Superior temporal gyrus (tissue), 1 donor: ENCODE measurements at regions not wholly inside any gene's neighbourhood (a gene's known extent, or its start where the extent isn't known, plus 50 kb on each side); places are given as distances from the start of the nearest gene placed in this dataset.
"Not testable (repeated sequence)": the region's sequence is repeated elsewhere in the genome, so short reads cannot be mapped to it uniquely, and the experiment has no call there.

ENCODE experiments used
- DNase-seq: peaks from one replicate; pipeline ENCODE4 v3.0.0-alpha.2; 2016; ENCODE audit errors: extremely low spot score

DNA sequence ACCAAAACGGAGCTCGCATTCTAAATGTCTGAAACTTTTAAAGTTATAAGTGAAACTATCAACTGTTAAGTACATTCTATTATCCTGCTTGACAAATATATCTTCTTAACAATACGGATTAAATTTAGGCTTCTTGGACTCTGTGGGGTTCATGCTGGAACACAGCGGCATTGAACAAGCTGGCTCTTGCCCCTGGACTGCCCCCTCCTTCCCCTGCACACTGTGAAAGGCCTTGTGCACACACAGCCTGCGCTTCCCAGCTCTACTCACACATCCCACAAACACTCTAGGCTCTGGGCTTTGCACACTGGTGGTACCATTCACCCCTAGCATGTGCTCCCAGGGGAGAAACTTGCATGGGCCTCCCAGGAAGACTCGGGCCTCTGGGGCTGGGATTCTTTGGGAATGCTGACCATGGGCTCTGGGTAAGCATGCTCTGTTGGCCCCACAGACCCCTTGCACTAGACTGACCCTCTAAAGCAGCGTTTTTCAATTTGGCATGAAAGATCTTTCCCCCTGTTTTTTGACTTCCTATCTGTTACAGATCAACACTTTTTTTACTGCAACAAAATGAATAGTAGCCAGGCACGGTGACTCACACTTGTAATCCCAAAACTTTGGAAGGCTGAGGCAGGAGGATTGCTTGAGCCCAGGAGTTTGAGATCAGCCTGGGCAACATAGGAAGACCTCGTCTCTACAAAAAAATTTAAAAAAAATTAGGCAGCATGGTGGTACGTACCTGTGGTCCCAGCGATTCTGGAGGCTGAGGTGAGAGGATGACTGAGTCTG, 96.2 kb upstream of the CPM start:
- no peak for DNase-seq

DNA sequence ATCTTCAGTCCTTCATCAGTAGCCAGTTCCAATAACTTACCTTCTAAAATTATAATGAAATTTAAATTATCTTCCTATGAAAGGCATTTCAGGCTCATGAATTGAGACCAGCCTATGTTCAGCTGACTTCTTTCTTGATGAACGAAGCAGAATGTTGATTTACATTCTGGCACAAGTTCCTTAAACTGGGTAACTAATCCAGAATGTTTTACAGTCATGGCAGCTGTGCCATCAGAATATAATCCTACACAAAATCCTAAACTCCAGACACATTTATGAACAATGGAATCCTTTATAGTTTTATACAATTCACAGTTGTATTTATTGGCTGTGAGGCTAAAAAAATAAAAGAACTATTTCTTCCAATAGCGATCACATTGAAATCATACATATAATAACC, 97.3 kb upstream of the CPM start:
- DNase-seq = no peak

DNA sequence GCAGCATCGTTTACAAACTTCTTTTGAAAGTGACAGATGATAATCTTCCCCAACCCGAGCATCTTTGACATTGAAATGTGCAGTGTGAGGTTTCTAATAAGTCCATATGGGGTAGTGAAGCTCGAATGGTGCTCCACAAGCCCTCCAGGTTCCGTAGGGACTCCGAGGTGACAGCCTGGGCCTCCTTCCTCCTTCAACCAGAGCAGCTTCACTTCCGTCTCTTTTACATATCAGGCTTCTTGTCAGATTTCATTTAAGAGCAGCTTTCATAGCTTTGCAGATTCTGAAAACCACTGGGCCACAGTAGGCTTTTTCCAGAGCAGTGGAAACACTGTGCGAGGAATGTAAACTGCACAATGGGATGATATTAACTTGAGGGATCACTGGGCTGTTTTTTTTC, 103.6 kb upstream of the CPM start:
- no peak for DNase-seq

DNA sequence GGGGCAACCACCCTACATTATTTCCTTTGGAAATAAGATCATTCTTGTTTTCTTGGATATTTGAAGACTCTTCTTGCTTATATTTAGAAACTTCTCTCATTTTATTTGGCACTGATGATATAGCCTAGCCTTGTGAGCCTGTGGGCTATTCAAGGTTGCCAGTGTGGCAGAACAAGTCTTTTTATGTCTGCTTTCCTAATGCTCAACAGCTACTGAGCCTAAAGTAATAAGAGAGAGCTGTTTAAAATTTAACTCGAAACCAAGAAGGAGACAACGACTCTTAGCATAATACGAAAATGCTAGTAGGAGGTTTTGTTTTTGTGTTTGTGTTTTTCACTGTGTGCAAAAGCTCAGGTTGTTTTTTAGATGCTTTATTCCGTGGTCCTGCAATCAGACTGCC, 104.0 kb upstream of the CPM start:
- DNase-seq = no peak

DNA sequence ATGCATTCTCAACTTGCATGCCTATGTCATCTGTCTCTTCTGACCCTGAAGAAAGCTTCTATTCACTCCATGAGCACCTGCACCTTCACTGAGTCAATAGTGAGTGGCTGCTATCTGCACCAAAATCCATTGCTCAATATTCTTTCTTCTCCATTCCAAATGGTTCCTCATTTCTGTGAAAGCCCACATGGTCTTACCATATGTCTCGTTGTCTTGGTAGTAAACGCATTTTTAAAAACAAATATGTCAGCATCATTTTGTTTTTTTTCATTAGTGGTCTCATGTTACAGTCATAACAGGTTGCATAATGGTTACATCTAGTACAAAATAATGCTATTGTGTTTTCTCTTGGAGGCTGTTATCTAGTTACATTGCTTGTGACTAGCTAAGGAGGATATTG, 106.9 kb upstream of the CPM start:
- no peak for DNase-seq

DNA sequence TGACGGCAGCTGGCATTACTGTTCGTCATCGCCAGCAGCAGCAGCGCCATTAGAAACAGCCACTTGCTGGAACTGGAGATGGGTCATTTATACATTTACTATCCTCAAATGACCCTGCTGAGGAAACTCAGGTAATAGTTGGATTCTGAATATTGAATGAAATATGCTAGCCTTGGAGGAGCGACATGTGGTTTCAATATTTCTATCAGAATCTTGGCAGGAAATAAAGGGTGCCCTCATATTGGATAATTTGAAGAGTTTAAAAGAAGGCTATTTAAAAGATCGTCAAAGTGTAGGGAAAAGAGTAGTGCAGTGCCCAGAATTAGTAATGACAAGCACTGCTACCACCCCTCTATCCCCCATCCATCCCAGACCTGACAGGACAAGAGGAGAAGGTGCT, 109.6 kb upstream of the CPM start:
- no peak for DNase-seq

DNA sequence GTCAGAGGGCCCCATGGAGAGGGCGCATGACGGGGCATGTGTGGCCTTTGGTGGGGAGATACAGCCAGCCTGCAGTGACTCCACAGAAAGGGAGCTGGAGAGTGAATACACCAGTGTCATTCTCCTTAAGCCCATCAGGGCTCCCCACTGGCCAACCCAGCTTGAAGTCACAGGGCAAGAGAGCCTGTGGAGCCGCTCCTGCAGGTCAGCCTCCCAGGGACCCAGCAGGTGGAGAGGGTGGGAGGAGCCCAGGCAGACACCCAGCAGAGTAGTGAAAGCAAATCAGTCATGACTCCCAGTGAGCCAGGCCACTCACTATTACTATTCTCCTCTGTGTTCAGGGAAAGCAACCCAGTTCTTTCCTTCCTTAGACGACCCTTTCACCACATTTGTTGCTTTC, 110.0 kb upstream of the CPM start:
- DNase-seq = no peak

DNA sequence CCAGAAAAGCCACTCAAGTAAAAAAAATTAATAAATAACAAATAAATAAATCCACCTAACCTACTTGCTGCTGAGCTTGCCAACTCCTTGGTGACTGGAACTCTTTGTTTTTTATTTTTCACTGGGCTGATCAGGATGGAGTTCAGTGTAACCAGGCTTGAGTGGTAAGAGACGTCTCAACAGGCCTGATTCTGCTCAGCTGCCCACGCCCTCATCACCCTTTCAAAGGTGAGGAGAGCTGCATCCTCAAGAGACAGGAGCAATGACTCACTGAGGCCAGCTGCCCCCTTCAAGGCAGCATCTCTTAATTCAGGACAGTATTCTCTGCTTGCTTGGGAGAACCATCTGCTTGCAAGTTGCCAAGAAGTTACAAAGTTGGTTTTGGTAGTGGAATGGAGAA, 111.9 kb upstream of the CPM start:
- DNase-seq = no peak

DNA sequence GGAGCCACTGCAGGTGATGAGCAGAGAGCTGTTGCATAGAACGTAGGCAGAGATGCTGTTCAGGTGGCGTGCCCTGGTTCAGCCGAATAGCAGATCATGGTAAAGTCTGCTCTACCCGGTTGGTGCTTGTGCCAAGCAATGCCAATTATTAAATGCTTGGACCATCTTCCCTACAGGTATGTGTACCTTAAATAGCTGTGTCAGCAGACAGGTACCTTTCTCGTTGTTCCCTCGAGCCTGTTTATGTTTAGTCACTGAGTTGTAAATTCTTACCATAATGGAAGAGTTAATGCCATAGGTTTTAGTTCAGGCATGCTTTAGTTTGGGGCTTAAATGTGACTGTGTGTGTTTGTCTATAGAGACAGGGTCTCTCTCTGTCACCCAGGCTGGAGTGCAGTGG, 112.5 kb upstream of the CPM start:
- no peak for DNase-seq

DNA sequence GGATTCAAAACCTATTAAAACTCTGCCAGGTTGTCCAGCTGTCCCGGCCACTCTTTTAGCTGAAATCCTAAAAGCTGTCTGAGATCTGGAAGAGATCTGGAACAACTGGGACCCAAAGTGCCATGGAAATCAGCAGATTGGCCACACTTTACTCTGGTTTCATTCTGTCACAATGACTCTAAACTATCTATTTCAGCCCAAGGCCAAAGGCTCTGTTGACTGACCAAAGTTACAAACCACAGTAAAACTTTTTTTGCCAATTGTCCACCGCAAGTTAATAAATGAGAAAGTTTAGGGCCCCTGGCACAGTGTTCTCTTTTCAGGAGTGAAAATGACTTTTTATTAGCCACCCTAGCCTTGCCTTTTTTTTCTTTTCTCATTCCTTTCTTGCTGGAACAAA, 113.4 kb upstream of the CPM start:
- no peak for DNase-seq

DNA sequence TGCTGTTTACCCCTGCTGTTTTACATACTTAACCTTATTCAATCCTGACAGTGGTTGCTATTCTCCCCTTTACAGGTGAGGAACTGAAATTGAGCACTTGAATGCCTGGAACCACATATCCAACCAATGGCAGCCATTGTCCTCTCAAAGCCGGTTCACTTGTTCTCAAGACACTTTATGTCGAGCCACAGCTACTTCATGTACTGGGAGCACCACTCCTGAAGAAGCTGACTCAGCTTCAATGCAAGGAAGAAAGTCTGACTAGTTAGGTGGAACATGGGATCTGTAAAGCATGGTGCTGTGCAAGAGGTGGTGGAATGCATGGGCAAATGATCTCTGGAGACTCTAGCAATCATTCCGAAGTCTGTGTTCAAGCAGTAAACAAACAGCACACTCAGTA, 113.9 kb upstream of the CPM start:
- no peak for DNase-seq

DNA sequence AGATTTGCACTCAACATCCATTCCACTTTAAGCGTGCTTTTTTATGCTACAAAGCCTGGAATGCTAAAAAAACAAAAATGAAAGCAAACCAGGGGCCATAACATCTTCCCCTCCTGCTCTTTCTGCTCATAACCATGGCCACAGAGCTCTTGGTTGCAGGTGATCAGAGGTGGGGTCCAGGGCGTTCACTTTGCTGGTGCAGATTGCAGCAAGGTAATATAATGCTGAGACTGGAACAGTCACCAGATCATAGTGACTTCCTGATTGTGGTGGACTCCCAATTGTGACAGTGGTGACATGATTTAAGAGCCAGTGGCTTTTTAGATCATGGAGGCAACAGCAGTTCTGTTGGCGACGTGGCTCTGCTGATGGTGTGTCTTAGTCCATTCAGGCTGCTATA, 115.0 kb upstream of the CPM start:
- DNase-seq = no peak

DNA sequence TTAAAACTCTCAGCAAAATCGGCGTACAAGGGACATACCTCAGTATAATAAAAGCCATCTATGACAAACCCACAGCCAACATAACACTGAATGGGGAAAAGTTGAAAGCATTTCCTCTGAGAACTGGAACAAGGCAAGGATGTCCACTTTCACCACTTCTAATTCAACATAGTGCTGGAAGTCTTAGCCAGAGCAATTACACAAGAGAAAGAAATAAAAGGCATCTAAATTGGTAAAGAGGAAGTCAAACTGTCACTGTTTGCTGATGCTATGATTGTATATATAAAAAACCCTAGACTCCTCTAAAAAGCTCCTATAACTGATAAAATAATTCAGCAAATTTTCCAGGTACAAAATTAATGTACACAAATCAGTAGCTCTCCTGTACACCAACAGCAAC, 116.9 kb upstream of the CPM start:
- not testable (repeated sequence) for DNase-seq

DNA sequence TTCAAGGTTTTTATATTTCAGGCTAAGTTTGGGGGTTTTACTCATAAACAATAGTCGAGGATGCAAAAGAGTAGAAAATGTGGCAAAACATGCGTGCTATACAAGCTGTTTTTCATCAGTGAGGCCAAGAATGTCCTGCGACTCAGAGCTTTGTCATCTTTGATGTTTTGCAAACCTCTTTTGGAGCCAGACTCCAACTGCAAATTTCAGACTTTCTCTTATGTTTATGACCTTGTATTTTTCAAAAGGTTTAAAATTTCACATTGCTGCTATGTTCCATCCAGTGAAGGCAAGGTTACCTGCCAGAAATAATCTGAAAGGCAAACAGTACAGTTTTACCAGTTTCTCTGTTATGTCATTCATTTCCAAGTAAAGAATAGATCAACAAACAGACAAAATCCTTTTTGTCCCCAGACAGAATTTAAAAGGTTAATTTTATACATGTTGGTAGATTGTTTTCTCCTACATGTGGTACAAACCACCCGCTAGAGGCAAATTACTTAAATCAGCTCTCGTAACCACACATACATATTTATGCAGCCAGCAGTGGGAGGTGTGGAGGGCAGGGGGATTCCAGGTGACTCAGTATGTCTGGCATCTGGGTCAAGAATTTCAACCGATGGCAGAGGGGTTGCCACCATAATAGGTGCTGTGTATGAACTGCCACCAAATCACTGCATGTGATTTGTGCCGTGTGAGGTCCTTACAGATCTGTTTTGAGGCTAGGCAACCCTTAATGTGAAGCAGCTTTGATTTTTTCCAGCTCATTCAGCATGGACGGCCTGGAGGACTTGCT, 119.8 kb upstream of the CPM start:
- no peak for DNase-seq

DNA sequence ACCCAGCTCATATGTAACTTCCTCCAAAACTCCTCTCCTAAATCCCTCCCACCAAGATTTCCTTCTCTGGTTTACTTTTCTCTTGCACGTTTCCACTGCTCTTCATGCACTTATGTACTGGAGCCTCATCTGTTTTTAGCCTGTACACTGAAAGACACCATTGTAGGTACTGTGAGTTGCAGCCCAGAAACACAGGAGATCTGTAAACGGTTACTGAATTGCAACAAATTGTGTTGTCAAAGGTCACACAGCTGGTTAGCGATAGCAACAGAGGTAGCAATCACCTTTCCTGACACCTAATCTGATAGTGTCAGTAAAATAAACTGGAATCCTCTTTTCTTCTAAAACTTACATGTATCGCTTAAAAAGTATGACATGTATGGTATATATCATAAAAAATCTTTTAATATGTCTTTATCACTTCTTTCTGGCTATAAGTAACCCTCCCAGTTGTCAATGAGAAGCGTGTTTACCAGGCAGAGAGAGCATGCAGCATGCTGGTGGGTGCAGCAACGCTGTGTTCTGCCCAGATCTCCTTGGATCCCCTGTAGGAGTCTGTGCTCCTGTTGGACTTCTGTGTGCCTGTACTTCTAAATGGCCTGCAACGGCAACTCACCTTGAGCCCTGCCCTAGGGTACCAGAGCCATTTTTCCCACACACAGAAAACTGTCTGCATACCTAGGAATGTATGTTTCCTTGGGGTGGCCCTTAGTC, 121.5 kb upstream of the CPM start:
- DNase-seq = no peak

DNA sequence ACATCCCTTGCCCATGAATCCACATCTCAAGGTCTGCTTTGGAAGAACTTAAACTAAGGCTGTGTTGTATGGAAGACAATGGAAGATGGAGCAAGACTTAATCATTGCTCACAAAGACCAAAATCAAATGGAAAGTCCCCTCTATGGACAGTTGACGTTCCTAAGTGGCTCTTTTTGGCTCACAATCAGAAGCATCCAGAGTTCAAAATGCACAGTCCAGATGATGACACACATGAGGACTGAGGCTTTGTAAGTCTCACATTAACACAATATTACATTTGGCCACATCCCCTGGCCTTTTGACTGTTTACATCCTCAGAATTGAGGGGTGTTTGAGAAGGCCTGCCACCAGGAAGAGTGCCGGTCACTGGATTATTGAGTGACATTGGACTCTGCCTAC, 122.3 kb upstream of the CPM start:
- no peak for DNase-seq

DNA sequence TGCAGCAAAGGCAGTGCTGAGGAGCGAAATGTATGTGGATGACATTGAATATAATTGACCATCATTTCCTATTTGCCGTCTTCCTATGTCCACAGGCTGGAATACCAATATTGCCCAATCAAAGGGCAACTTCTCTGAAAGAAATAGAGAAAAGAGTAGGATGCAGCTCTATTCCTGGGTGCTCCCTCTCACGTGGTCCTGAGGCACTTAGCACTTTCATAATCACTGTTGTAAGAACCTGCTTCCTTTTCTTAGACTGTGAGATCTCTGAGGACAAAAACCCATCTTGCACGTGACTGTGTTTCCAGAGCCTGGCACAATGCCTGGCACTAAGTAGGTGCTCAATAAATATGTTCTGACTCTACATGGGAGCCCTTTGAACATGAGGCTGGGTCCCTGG, 122.7 kb upstream of the CPM start:
- no peak for DNase-seq

DNA sequence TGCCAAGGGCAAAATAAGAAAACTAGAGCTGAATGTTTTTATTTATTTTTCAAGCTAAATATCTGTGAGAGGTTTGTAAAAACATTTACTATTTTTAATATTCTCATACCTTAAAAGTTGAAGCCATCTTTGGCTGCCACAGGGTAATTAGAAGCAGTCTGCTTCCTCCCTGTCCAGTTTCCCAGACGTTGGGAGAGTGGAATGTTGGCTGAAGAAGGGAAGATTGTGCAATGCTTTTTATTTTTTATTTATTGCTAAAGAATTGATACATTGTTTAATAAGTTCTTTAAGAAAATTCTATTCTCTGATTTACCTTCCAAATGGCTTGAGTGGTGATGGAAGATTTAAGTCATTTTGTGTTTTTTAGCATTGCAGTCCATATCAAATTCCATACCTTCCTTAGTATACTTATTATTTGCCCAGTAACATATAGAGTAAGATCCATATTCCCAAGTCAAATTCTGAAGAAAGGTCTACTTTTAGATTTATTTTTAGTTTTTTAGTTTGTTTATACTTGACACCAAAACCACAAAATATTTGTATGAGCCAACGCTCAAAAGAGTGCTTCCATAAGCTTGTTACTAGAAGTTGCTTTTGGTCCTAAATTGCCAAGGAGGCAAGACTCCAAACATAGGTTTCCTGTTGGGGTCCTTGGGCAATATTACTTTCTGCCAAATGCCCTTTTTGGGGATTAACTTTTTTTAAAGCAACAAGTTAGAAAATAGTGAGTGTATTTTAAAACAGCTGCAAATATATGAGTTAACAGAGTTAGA, 124.0 kb upstream of the CPM start:
- DNase-seq = no peak

DNA sequence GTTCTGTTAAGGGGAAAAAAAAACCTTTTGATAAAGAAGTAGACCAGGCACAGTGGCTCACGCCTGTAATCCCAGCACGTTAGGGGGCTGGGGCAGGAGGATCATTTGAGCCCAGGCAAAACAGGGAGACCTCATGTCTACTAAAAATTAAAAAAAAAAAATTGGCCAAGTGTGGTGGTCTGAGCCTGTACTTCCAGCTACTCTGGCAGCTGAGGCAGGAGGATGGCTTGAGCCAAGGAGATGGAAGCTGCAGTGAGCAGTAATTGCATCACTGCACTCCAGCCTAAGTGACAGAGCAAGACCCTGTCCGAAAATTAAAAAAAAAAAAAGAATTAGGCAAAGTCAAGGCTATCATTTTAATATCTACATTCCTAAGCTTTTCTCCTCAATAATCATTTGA, 124.8 kb upstream of the CPM start:
- DNase-seq = no peak

DNA sequence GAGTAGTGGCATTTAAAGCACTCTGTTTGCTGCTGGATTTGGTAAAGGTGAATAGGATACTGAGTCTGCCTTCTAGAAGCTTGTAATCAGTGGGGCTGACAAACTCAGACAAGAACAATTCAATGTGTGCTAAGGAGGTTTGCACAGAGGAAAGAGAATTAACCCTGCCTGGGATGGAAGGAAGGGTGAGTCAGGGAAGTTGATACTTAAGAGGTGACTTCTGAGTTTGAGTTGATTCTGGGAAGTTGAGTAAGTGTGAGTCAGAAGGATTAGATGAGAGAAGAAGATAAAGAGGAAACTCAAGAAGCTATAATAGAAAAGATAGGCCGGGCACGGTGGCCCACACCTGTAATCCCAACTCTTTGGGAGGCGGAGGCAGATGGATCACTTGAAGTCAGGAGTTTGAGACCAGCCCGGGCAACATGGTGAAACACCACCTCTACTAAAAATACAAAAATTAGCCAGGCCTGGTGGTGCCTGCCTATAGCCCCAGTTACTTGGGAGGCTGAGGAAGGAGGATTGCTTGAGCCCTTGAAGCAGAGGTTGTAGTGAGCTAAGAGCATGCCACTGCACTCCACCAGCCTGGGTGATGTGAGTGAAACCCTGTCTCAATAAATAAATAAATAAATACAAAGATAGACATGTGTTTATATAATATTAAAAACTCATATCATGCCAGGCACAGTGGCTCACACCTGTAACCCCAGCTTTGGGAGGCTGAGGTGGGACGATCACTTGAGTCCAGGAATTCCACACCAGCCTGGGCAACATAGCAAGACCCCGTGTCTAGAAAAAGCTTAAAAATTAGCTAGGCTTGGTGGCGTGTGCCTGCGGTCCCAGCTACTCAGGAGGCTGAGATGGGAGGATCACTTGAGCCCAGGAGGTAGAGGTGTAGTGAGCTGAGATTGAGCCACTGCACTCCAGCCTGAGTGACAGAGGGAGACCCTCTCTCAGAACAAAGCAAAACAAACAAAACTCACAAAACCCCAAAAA, 126.8 kb upstream of the CPM start:
- no peak for DNase-seq

DNA sequence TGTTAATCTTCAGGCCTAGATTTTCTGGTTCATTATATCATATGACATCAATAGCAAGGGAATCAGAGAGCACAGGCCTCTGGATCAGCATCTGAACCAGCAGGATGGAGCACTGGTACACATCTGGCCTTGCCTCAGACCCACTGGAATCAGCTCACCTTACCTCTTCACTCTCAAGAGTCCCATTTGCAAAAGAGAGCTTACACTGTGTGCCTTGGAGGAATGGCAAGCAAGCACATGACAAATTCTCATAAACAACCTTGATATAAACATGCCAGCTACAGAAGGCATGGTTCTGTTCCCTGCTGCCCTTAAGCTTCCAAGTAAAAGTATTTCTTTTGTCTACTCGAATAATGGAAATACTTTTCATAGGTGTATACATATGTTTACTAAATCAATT, 128.6 kb upstream of the CPM start:
- no peak for DNase-seq
